HepG2 (cell line): ENCODE measurements at regions not wholly inside any gene's neighbourhood (a gene's known extent, or its start where the extent isn't known, plus 50 kb on each side); places are given as distances from the start of the nearest gene placed in this dataset.
A peak's percentile ranks its signal among the peaks of the same experiment; 100 is the strongest.

Experiments
- MAF1 ChIP-seq: sonication (generic); formaldehyde crosslinking; IDR thresholded peaks from 2 replicates; pipeline ENCODE4 v1.5.0; 2020; ENCODE audit warnings: missing genetic modification reagents, borderline replicate concordance
- PAF1 ChIP-seq: IDR thresholded peaks from 2 replicates; pipeline ENCODE4 v1.6.1; 2016; ENCODE audit warnings: missing genetic modification reagents, missing compliant biosample characterization
- RBM39 ChIP-seq: fragments of 200-400 bp; formaldehyde crosslinking; IDR thresholded peaks from one replicate; pipeline ENCODE4 v1.6.1; 2018; ENCODE audit warnings: antibody characterized with exemption, mild to moderate bottlenecking, low read depth, low read length; ENCODE audit not compliant: poor library complexity, severe bottlenecking
- STAG1 ChIP-seq: sonication (generic); formaldehyde crosslinking; IDR thresholded peaks from 2 replicates; pipeline ENCODE4 v1.4.0; 2020; ENCODE audit warnings: missing genetic modification reagents
- TOE1 ChIP-seq: sonication (generic); formaldehyde crosslinking; IDR thresholded peaks from 2 replicates; pipeline ENCODE4 v1.4.0; 2020; ENCODE audit warnings: mild to moderate bottlenecking, missing genetic modification reagents
- ZNF121 ChIP-seq: sonication (generic); formaldehyde crosslinking; IDR thresholded peaks from 2 replicates; pipeline ENCODE4 v1.5.0; 2020; ENCODE audit warnings: mild to moderate bottlenecking, missing genetic modification reagents
- ZNF367 ChIP-seq: sonication (generic); formaldehyde crosslinking; IDR thresholded peaks from 2 replicates; pipeline ENCODE4 v1.4.0; 2020; ENCODE audit warnings: missing genetic modification reagents, borderline replicate concordance
- TF ChIP-seq, protein P1 (sequence below): sonication (generic); formaldehyde crosslinking; conservative IDR thresholded peaks from 2 replicates; pipeline ENCODE4 v1.4.0; 2020; ENCODE audit warnings: mild to moderate bottlenecking, missing genetic modification reagents, moderate library complexity
- TF ChIP-seq, protein P2 (sequence below): sonication (generic); formaldehyde crosslinking; conservative IDR thresholded peaks from 2 replicates; pipeline ENCODE4 v1.8.0; 2022; ENCODE audit warnings: missing genetic modification reagents
- TF ChIP-seq, protein P3 (sequence below): sonication (generic); formaldehyde crosslinking; IDR thresholded peaks from 2 replicates; pipeline ENCODE4 v1.4.0; 2020; ENCODE audit warnings: missing genetic modification reagents
- TF ChIP-seq, protein P4 (sequence below): sonication (generic); formaldehyde crosslinking; IDR thresholded peaks from 2 replicates; pipeline ENCODE4 v1.5.0; 2020; ENCODE audit warnings: mild to moderate bottlenecking, missing genetic modification reagents
- TF ChIP-seq, protein P5 (sequence below): sonication (generic); formaldehyde crosslinking; IDR thresholded peaks from 2 replicates; pipeline ENCODE4 v1.4.0; 2020; ENCODE audit warnings: missing genetic modification reagents

DNA sequence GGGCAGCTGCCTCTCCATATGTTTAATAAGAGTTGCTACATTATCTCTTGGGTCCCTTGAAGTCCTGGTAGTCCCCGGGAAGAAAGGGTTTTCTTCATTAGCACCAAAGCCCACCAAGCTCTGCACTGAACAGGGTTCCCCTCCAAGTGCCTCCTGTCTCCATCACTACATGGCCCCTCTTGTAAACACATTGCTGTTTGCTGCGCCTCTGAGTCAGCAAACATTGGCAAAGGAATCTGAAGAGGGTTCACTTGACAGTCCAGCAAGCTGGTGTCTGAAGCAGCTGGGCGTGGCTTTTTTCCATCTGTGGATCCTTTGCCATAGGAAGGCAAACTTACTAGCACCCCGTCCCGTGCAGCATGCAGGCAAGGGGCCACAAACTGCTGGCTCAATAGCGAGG, 82.8 kb downstream of the TEX51 start (continued):
- TF ChIP-seq, protein P1, sequence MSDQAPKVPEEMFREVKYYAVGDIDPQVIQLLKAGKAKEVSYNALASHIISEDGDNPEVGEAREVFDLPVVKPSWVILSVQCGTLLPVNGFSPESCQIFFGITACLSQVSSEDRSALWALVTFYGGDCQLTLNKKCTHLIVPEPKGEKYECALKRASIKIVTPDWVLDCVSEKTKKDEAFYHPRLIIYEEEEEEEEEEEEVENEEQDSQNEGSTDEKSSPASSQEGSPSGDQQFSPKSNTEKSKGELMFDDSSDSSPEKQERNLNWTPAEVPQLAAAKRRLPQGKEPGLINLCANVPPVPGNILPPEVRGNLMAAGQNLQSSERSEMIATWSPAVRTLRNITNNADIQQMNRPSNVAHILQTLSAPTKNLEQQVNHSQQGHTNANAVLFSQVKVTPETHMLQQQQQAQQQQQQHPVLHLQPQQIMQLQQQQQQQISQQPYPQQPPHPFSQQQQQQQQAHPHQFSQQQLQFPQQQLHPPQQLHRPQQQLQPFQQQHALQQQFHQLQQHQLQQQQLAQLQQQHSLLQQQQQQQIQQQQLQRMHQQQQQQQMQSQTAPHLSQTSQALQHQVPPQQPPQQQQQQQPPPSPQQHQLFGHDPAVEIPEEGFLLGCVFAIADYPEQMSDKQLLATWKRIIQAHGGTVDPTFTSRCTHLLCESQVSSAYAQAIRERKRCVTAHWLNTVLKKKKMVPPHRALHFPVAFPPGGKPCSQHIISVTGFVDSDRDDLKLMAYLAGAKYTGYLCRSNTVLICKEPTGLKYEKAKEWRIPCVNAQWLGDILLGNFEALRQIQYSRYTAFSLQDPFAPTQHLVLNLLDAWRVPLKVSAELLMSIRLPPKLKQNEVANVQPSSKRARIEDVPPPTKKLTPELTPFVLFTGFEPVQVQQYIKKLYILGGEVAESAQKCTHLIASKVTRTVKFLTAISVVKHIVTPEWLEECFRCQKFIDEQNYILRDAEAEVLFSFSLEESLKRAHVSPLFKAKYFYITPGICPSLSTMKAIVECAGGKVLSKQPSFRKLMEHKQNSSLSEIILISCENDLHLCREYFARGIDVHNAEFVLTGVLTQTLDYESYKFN (CRISPR knock-in tag), result peak; percentile 91
- TF ChIP-seq, protein P2, sequence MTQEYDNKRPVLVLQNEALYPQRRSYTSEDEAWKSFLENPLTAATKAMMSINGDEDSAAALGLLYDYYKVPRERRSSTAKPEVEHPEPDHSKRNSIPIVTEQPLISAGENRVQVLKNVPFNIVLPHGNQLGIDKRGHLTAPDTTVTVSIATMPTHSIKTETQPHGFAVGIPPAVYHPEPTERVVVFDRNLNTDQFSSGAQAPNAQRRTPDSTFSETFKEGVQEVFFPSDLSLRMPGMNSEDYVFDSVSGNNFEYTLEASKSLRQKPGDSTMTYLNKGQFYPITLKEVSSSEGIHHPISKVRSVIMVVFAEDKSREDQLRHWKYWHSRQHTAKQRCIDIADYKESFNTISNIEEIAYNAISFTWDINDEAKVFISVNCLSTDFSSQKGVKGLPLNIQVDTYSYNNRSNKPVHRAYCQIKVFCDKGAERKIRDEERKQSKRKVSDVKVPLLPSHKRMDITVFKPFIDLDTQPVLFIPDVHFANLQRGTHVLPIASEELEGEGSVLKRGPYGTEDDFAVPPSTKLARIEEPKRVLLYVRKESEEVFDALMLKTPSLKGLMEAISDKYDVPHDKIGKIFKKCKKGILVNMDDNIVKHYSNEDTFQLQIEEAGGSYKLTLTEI (CRISPR knock-in tag), result no peak
- TF ChIP-seq ZNF367 (CRISPR knock-in tag) (no peak), RBM39 (no peak), STAG1 (CRISPR knock-in tag) (no peak), PAF1 (CRISPR knock-in tag) (no peak), MAF1 (no peak), TOE1 (CRISPR knock-in tag) (no peak), ZNF121 (CRISPR knock-in tag) (no peak)
- TF ChIP-seq, protein P3, sequence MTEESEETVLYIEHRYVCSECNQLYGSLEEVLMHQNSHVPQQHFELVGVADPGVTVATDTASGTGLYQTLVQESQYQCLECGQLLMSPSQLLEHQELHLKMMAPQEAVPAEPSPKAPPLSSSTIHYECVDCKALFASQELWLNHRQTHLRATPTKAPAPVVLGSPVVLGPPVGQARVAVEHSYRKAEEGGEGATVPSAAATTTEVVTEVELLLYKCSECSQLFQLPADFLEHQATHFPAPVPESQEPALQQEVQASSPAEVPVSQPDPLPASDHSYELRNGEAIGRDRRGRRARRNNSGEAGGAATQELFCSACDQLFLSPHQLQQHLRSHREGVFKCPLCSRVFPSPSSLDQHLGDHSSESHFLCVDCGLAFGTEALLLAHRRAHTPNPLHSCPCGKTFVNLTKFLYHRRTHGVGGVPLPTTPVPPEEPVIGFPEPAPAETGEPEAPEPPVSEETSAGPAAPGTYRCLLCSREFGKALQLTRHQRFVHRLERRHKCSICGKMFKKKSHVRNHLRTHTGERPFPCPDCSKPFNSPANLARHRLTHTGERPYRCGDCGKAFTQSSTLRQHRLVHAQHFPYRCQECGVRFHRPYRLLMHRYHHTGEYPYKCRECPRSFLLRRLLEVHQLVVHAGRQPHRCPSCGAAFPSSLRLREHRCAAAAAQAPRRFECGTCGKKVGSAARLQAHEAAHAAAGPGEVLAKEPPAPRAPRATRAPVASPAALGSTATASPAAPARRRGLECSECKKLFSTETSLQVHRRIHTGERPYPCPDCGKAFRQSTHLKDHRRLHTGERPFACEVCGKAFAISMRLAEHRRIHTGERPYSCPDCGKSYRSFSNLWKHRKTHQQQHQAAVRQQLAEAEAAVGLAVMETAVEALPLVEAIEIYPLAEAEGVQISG (CRISPR knock-in tag), result peak; percentile 40; the same call in 1 of the 2 replicates
- TF ChIP-seq, protein P4, sequence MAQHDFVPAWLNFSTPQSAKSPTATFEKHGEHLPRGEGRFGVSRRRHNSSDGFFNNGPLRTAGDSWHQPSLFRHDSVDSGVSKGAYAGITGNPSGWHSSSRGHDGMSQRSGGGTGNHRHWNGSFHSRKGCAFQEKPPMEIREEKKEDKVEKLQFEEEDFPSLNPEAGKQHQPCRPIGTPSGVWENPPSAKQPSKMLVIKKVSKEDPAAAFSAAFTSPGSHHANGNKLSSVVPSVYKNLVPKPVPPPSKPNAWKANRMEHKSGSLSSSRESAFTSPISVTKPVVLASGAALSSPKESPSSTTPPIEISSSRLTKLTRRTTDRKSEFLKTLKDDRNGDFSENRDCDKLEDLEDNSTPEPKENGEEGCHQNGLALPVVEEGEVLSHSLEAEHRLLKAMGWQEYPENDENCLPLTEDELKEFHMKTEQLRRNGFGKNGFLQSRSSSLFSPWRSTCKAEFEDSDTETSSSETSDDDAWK (CRISPR knock-in tag), result no peak
- TF ChIP-seq, protein P5, sequence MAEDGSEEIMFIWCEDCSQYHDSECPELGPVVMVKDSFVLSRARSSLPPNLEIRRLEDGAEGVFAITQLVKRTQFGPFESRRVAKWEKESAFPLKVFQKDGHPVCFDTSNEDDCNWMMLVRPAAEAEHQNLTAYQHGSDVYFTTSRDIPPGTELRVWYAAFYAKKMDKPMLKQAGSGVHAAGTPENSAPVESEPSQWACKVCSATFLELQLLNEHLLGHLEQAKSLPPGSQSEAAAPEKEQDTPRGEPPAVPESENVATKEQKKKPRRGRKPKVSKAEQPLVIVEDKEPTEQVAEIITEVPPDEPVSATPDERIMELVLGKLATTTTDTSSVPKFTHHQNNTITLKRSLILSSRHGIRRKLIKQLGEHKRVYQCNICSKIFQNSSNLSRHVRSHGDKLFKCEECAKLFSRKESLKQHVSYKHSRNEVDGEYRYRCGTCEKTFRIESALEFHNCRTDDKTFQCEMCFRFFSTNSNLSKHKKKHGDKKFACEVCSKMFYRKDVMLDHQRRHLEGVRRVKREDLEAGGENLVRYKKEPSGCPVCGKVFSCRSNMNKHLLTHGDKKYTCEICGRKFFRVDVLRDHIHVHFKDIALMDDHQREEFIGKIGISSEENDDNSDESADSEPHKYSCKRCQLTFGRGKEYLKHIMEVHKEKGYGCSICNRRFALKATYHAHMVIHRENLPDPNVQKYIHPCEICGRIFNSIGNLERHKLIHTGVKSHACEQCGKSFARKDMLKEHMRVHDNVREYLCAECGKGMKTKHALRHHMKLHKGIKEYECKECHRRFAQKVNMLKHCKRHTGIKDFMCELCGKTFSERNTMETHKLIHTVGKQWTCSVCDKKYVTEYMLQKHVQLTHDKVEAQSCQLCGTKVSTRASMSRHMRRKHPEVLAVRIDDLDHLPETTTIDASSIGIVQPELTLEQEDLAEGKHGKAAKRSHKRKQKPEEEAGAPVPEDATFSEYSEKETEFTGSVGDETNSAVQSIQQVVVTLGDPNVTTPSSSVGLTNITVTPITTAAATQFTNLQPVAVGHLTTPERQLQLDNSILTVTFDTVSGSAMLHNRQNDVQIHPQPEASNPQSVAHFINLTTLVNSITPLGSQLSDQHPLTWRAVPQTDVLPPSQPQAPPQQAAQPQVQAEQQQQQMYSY (CRISPR knock-in tag), result no peak
